Activated CD8-positive, alpha-beta memory T cell treated with anti-CD3 and anti-CD28 coated beads for 1 hour (primary cell): ENCODE measurements at regions not wholly inside any gene's neighbourhood (a gene's known extent, or its start where the extent isn't known, plus 50 kb on each side); places are given as distances from the start of the nearest gene placed in this dataset.
"Not testable (repeated sequence)": the region's sequence is repeated elsewhere in the genome, so short reads cannot be mapped to it uniquely, and the experiment has no call there.

ENCODE experiments used
- DNase-seq, 2 donors: peaks; one replicate each; pipeline ENCODE4 v3.0.0-alpha.2; 2020; ENCODE audit warnings: low read depth in 1 of 2; ENCODE audit errors: extremely low read depth in 1 of 2

DNA sequence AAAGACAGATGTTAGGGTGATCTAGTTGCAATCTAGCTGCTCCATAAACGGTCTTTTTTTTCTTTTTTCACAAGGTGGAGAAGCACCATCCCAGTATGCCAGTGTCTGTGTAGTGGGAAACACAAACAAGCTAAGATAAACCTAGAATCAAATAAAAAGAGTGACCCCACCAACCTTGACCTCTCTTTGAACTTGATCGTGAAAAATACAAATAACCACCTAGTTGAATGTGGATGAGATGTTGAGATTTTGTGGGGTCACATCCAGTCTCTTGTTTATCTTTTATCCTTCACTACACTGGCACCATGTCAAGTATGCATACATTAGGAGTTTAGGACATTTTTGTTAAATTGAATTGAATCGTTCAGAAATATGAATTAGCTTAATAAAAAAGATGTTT, 194.6 kb upstream of the EYA4 start:
- DNase-seq, result no peak

DNA sequence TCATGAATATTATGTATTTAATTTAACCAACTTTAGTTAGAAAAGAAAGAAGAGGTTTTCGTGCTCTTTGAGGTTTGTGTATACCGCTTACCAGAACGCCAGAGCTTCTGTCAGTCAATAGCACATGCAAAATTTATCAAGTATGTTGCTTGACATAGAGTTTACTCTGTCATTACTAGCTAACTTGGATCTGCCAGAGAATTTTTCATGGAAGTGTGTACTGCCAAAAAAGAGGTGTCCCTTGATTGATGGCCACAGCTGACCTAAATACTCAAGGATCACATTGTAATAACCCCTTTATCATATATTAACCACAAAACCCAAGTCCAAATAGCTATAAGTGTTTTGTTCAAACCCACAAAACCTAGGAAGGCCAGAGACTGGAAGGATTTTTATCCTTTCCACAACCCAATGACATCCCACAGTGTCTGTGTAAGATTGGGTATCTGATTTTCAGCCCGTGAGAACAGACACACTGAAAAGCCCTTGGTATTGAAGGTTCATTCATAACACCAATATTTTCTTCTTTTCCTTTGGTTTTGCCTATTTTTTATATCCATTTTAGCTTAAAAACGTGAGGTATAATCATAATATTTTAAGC, 194.0 kb upstream of the EYA4 start:
- DNase-seq, result no peak

DNA sequence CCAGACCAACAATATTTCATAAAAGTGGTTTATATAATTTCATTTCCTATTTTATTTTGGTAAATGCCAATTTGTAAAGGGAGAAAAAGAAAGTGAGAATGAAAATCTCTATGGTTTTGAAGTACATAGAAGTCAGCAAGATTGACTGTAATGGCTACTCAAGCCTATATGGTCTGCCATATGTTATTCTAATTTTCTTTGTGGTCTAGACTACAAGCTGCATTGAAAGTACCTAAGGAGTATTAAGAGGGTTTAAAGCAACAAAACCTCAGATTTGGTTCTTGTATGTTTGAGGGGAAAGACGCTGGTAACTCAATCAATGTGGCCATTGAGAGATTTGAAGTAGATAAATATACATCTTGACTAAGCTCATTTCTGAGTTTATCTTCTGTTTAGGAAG, 193.5 kb upstream of the EYA4 start:
- DNase-seq, result no peak

DNA sequence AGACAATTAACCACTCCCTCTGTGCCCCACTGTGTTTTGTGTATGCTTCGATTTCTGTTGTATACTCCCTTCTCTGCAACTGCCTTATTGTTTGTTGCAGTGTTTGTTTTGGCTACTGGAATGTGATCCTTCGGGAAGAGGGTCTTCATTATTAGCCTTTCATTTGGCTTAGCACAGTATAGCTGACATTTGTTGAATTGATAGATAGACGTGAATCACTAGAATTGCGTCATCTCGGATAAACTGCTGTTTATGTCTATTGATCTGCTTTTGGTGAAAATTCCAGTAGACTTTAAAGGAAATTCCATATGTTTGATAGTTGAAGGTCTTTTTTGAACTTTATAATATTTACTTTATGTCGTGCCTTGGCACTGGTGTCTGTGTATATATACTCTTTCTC, 189.9 kb upstream of the EYA4 start:
- DNase-seq, result no peak

DNA sequence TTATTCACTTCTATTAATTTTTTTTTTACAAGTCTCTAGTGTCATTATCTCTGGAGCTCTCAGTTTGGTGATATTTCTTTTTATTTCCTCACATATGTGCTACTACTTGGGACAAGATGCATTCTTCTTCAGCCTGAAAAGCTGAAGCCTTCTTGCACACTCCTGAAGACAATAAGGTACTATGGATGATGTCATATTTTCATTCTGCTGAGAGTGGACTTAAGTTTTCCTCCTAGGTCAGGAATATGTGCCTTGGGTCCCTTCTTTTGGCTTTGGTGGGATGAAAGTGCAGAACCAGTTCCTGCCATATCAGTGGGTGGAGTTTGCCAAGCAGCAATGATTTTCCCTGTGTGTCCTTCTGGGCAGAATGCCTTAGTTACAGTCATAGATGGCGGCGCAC, 188.7 kb upstream of the EYA4 start:
- no peak for DNase-seq

DNA sequence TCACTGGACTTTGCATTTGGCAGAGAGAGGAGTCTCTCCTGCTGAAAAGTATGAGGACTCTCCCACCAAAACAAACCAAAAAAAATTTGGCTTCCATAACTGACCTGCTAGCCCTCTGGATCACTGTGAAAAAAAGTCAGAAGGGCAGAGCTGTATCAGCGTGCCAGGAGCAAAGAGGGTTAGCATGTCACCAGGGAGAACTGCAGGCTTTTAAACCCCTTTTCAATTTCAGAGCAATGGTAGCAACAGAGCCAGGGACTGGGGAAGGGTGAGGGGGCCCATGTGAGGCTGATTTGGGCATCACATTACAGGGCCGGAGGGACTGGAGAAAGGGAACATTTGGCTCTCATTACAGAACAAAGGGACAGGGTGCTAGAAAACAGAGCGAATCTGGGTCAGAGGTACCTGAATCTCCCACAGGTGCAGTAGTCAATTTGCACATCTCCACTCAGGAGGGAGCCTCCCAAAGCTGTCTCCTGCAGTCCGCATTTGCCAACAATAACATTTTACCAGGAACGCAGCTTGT, 185.7 kb upstream of the EYA4 start:
- no peak for DNase-seq

DNA sequence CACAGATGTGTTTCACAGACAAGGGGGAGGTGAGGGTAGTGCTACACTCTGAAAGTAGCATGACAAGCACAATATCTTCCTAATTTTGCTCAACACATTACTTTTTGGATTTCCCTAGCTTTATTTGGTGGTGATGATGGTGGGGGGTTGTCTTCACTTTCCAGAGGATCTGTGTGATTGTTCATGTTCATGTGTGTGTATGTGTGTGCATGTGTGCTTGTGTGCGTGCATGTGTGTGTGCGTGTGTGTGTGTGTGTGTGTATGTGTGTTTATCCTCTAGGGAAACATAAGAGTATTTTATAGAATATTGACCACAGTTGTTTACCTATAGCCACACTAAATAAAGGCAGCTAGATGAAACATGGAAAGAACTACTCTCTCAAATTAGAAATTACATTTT, 183.8 kb upstream of the EYA4 start:
- DNase-seq, result no peak

DNA sequence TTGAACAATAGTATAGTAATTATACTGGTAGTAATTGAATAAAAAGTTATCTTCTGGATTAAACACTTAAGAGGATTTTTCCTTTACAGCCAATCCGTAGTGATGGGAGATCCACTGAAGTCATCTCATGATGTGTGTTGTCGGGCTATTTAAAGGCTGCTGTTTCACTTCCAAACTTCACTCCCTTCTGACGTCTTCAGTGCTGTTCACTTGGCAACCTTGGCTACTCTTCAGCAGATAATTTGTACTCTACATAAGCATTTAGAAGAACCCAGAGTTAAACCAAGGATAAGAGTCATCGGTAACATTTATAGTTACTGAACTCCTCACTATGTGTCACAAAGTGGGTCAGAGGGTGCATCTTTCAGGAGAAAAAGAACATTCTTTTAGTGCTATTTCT, 179.1 kb upstream of the EYA4 start:
- DNase-seq, result no peak

DNA sequence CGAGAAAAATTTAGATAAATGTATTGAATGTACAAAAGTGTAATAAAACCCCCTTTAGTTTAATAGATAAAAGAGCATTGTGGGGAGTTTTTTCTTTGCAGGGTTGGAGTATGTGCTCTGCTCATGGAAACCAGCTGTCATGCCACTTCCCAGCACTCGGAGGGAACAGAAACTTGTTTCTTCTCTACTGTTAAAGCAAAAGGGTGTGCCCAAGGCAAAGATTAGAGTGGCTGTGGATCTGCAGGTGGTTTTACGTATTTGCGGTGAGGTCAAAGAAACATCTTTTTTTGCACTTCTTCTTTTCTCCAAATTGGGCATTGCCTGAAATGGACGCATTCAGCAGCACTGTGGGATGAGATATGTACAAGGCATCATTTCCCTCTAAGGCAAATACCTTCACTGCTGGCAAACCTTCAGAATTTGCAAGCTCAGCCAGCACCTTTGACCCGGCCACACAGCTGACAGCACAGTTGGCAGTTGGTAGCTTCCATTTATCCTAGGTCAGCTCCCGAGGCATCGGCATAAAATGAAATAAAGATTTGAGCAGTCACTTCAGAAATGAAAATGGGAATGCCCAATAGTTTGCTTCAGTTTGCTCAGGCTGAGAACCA, 178.4 kb upstream of the EYA4 start:
- no peak for DNase-seq

DNA sequence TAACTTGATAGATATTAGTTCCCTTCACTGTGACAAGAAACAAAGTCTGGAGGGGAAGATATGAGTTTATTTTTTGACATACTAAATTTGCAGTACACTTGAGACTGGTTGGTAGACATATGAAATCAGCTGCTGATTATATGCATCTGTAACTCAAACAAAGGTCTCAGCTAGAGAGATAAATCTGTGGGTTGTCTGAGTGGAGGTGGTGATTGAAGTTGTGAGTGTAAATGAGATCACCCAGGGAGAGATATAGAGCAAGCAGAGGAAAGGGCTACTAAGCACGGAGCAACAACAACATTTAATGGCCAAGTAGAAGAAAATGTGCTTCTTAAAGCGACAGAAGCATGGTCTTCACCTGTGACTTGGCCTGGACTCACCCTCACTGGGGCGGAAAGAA, 173.2 kb upstream of the EYA4 start:
- DNase-seq, result no peak

DNA sequence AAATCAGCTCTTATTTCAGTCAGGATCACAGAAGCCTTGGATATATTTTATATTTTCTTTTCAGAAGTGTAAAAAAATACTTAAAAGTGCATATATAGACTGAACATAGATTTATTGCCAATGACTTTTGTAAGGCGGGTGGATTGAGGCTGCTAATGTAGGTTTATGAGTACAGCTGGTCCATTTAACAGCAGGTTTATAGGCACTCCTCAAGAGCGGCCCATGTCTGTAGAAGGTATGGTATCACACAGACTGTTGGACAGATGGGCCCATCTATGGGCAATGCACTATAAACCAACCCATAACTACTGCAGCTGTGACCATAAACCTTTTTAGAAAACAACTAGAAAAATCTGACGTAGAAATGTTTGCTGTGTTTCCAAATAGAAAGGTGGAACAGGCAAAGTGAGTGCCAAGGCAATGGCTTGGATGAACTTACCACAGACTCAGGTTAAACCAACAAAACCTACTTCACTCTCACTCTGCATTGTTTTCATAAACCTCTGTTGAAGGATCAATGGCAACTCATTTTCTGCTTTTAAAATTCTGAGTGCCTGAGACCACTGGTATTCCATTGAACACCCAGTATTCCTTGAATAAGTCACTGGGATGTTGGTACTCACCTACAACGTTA, 170.6 kb upstream of the EYA4 start:
- no peak for DNase-seq

DNA sequence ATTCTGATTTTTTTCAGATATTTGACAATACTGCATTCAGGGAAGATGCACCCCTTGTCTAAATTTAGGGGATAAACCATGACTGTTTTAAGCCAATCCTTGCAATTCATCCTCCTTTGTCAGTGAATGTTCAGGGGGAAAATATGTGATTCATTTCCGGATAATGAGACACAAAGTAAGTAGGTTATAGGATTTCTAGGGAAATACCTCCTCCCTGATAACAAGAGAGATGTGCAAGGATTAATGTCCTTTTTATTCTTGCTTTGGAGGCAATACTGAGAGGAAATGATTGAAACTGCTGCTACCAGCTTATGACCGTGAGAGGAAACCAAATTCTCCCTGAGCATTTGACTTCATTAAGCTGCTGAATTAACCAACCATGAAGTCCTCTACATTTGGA, 161.3 kb upstream of the EYA4 start:
- DNase-seq, result no peak

DNA sequence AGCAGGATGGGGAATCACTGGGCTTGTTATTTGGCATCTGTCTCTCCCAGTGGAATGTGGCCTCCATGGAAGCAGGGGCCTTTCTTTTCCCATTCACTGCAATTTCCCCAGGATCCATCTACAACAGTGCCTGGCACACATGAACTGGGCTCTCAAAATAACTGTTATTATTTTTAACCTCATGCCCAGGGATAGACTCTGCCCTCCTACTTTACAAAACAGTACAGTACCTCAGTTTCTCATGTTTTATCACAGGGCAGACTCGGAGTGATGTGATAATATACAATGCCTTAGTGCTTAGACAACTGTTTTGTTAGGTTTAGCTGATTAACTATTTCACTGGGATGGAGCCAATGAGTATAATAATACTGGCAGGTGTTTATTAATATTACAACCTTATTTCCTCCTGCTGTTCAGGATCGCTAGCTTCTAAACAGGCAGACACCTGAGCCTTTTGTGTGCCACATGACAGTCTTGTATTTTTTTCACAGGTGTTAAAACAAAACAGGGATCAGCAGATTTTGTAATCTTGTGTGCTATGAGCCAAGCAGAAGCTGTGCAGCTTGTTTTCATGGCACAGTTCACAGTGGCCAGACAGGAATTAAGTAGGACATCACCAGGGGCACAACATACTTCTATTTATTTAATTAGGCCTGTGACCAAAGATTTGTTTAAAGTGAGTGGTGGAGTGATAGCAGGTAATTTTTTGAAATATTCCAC, 157.7 kb upstream of the EYA4 start:
- no peak for DNase-seq

DNA sequence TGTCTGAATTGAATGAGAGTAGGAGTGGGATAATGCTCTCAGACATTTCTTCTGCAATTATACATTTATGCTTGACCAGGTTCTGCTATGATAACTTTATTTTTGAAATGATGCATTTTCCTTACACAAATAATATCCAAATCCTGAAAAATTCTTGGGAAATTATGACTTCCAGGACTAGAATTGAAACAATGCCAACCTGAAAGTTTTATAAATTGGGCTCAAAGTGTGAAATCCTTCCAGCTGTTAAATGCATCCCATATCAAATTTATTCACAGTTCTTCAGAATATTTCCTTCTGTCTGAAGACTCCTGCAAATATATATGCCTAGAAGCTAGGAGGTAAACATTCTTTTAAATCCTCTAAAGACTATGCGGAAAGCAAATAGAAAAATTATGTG, 155.7 kb upstream of the EYA4 start:
- no peak for DNase-seq

DNA sequence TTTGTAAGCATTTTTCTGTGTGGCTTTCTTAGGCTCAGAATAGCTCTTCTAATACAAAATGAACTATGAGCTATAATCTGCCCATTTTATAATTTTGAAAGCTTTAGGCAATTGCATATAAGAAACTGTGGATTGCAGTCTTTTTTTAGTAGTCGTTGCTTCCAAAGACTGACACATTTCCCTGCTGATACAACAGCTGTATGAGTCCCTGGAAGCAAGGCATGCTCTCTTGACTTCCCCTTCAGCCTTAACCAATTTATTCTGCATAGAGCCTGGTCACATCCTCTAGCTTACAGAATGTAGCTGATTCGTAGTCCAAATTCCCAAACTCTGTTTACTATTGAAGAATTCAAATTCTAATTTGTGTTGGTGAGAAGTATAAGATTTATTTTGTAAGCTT, 155.3 kb upstream of the EYA4 start:
- no peak for DNase-seq

DNA sequence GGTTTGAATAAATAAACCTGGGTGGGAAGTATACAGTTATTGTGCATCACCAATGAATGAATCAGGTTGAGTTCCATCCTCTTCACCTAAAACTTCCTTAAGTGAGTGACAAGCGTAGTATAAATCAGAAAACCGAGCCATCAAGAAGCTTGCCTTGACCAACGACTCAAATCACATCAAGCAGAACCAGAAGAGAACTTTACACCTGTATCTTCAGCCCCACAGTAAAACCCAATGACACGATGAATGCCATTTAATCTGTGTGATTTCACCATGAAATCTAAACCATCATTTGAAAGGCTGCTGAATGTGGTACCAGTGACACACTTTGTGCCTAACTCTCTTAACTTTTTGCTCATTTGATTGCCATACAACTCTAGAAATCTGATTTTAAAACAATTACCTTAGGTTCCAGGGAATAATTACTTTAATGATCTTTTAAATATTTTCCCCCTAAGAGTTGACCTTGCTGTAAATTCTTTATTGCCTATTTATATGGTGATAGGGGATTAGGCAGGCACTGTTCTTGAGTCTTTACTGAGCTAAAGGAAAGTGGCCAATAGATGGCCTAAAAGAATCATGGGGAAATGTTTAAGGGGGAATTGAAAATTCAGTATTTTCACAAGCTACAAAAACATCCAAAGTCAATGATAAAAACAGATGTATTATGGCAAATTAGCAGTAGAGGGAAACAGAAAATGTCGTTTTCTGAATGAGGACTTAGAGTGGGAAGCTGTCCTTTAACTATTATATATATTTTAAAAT, 152.0 kb upstream of the EYA4 start:
- DNase-seq, result no peak

DNA sequence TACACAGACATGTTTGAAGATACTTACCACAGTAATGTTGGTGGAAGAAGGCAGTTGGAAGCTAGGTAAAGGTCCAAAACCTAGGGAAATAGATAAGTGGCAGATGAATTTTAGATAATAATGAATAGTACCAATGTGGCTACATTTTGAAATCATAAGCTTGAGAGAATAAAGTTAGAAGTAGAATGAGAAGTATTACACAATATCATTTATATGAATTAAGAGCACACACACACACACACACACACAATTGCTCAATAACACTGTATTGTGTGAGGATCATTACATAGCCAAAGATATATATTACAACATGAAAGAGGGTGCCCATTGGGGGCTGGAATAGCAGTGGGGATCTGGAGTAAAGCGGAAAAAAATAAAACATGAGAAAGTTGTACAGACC, 149.0 kb upstream of the EYA4 start:
- DNase-seq, result no peak

DNA sequence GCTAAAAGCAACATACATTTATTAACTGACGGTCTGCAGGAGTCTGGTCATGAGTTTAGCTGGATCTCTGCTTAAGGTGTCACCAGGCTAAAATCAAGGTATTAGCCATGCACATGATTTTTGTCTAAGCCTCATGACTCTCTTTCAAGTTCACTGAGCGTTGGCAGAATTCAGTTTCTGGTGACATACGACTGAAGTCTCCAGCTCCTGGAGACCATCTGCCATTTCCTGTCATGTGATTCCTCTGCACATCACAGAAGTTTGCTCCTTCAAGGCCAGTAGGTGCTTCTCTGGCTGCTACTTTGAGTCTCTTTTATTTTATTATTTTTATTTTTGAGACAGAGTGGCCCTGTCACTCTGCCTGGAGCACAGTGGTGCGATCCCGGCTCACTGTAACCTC, 148.4 kb upstream of the EYA4 start:
- no peak for DNase-seq

DNA sequence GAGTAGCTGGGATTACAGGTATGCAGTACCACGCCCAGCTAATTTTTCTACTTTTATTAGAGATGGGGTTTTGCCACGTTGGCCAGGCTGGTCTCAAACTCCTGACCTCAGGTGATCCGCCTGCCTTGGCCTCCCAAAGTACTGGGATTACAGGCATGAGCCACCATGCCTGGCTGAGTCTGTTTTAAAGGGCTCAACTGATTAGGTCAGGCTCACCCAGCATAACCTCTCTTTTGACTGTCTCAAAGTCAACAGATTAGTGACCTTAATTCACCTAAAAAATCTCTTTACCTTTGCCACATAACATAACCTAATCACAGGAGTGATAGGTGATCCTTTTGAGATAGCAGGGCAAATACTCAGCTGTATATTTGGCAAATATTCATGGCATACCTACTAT, 147.9 kb upstream of the EYA4 start:
- DNase-seq, result not testable (repeated sequence)

DNA sequence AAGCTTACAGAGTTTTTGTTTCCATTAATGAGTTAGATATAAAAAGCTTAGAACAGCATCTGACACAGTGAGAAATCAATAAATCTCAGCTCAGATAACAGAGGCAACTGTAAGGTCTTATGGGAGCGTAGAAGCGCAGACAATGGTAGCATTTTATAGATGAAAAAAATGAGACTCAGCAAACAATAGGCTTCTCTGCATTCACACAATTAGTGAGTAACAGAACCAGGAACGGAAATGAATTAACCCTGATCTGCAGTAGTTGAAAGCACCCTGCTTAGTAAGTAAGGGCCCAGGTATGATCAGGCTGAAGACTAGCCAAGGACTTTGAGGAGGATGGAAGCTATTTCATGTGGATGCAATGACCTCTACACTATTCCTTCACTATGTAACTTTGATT, 147.2 kb upstream of the EYA4 start:
- DNase-seq, result no peak

DNA sequence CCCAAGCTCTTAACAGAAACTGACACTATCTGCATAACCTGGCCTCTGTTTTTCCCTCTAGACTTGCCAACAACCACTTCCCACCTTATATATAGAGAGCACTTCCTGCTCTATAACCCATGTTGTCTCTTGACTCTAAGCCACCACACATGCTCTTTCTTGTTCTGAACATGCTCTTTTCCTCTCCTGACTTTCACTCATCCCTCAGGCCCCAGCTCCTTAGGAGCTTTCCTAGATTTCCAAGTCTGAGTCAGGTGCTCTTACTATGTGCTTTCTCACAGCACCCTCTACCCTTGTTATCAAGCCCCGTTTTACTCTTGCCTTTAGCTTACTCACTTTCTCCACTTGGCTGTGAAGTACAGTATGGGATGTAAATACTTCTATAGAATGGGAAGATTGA, 143.9 kb upstream of the EYA4 start:
- DNase-seq, result no peak
